ENCODE measurements at regions not wholly inside any gene's neighbourhood (a gene's known extent, or its start where the extent isn't known, plus 50 kb on each side); places are given as distances from the start of the nearest gene placed in this dataset.

- no peak for TF ChIP-seq POLR2A (IDR thresholded peaks at IDR 0.05; ENCODE audit: low read length)
- TF ChIP-seq GATA1 (IDR thresholded peaks at IDR 0.05; ENCODE audit: low read depth, low read length) = no peak
These were observed 125.8 kb upstream of the KCNH8 start for GRCh38 chr3:19022546-19022945.

All from erythroblast (primary cell).